ENCODE measurements at regions not wholly inside any gene's neighbourhood (a gene's known extent, or its start where the extent isn't known, plus 50 kb on each side); places are given as distances from the start of the nearest gene placed in this dataset.

- TF ChIP-seq REST (tag by site-specific recombination; IDR thresholded peaks at IDR 0.05) (peak; percentile 79), YY1 (tag by site-specific recombination; IDR thresholded peaks at IDR 0.05) (no peak), ZNF670 (tag by site-specific recombination; IDR thresholded peaks at IDR 0.05; ENCODE audit: low read depth) (no peak), ZNF624 (tag by site-specific recombination; IDR thresholded peaks at IDR 0.05) (no peak), ZNF19 (tag by site-specific recombination; IDR thresholded peaks at IDR 0.05; ENCODE audit: low read depth) (no peak), ZFP37 (tag by site-specific recombination; IDR thresholded peaks at IDR 0.05) (peak; percentile 38; the same call in 1 of the 2 replicates), ZBTB10 (tag by site-specific recombination; IDR thresholded peaks at IDR 0.05) (peak; percentile 51), ELK4 (IDR thresholded peaks at IDR 0.05; ENCODE audit: borderline replicate concordance, low read depth, low read length) (no peak), ZNF24 (tag by site-specific recombination; IDR thresholded peaks at IDR 0.05) (no peak), ZNF629 (tag by site-specific recombination; IDR thresholded peaks at IDR 0.05) (0 out of 2 replicates have a peak, but pooled peaks have one; percentile 24), ZNF248 (tag by site-specific recombination; IDR thresholded peaks at IDR 0.05) (no peak), PRDM1 (tag by site-specific recombination; IDR thresholded peaks at IDR 0.05) (no peak), ZNF704 (tag by site-specific recombination; IDR thresholded peaks at IDR 0.05) (no peak), ZNF596 (tag by site-specific recombination; IDR thresholded peaks at IDR 0.05) (no peak), ZNF280D (tag by site-specific recombination; IDR thresholded peaks at IDR 0.05) (no peak), ZNF692 (tag by site-specific recombination; IDR thresholded peaks at IDR 0.05) (no peak), INSM2 (tag by site-specific recombination; IDR thresholded peaks at IDR 0.05) (no peak), ZSCAN16 (tag by site-specific recombination; IDR thresholded peaks at IDR 0.05) (no peak), ZNF654 (tag by site-specific recombination; IDR thresholded peaks at IDR 0.05; ENCODE audit: low read depth) (peak; percentile 87), KLF1 (tag by site-specific recombination; IDR thresholded peaks at IDR 0.05) (no peak), ZNF837 (tag by site-specific recombination; IDR thresholded peaks at IDR 0.05) (no peak), MEIS1 (CRISPR knock-in tag; IDR thresholded peaks at IDR 0.05; ENCODE audit: borderline replicate concordance) (no peak)
Measured at GRCh38 chr6:30396833-30397479, 52.0 kb downstream of the RPP21 start (continued).
